SK-N-SH (cell line): ENCODE measurements at regions not wholly inside any gene's neighbourhood (a gene's known extent, or its start where the extent isn't known, plus 50 kb on each side); places are given as distances from the start of the nearest gene placed in this dataset.

Experiments used
- CTCF ChIA-PET: fragments of 300-600, 350-600 bp; formaldehyde crosslinking; extraction: SDS; loops from one replicate; lab custom pipeline; 2021; lab: Yijun Ruan, JAX
- POLR2A ChIA-PET: fragments of 350-600 bp; sonication (Branson Sonifier 250); formaldehyde crosslinking; extraction: SDS; loops from one replicate; lab custom pipeline; 2020; ENCODE audit warnings: antibody characterized with exemption, inconsistent platforms; lab: Yijun Ruan, JAX
- DNase-seq: peaks from one replicate; pipeline ENCODE4 v3.0.0; 2012
- H2AFZ ChIP-seq: fragments of 200-600 bp; sonication (generic); 2 replicates; pipeline ENCODE4 v1.8.1; 2016; ENCODE audit warnings: antibody characterized with exemption, mild to moderate bottlenecking, low read depth
- H3F3A ChIP-seq: fragments of 200-600 bp; sonication (generic); replicated peaks from 2 replicates; pipeline ENCODE3; 2016; ENCODE audit warnings: antibody characterized with exemption, mild to moderate bottlenecking; ENCODE audit not compliant: insufficient read depth
- H3K27ac ChIP-seq, 2 experiments: fragments of 200-500 bp in 1 of 2; fragments of 200-600 bp in 1 of 2; sonication (Bioruptor generic) in 1 of 2; sonication (generic), shearing (Covaris generic) in 1 of 2; 2 replicates each; pipeline versions ENCODE4 v1.5.1 to v1.6.1; 2014 to 2016; ENCODE audit warnings: low read depth in 2 of 2, inconsistent platforms in 1 of 2, low read length in 1 of 2, mild to moderate bottlenecking in 1 of 2, mixed read lengths in 1 of 2
- H3K27me3 ChIP-seq: fragments of 200-600 bp; sonication (generic), shearing (Covaris generic); 2 replicates; pipeline ENCODE4 v1.6.1; 2016; ENCODE audit warnings: mixed run types; ENCODE audit not compliant: insufficient read depth
- H3K36me3 ChIP-seq, 2 experiments: fragments of 200-500 bp in 1 of 2; fragments of 200-600 bp in 1 of 2; sonication (Bioruptor generic) in 1 of 2; sonication (generic) in 1 of 2; replicated peaks in 1 of 2; 2 replicates each; pipeline versions ENCODE3 to v1.5.1; 2014 to 2016; ENCODE audit warnings: low read length in 1 of 2, mild to moderate bottlenecking in 1 of 2; ENCODE audit not compliant: insufficient read depth in 2 of 2, control insufficient read depth in 1 of 2
- H3K4me1 ChIP-seq, 2 experiments: fragments of 200-500 bp in 1 of 2; fragments of 200-600 bp in 1 of 2; sonication (Bioruptor generic) in 1 of 2; sonication (generic), shearing (Covaris generic) in 1 of 2; 2 replicates each; pipeline versions ENCODE4 v1.5.1 to v1.6.1; 2014 to 2016; ENCODE audit warnings: low read depth in 1 of 2, low read length in 1 of 2, mixed run types in 1 of 2; ENCODE audit not compliant: insufficient read depth in 2 of 2, control insufficient read depth in 1 of 2
- H3K4me2 ChIP-seq: fragments of 200-600 bp; sonication (generic), shearing (Covaris generic); 2 replicates; pipeline ENCODE4 v1.6.1; 2017; ENCODE audit warnings: mixed run types
- H3K4me3 ChIP-seq, 2 experiments: fragments of 200-500 bp in 1 of 2; fragments of 200-600 bp in 1 of 2; sonication (Bioruptor generic) in 1 of 2; sonication (generic), shearing (Covaris generic) in 1 of 2; 2 replicates each; pipeline versions ENCODE4 v1.5.1 to v1.8.1; 2014 to 2016; ENCODE audit warnings: low read depth in 2 of 2, inconsistent platforms in 1 of 2, low read length in 1 of 2, mild to moderate bottlenecking in 1 of 2, mixed read lengths in 1 of 2, moderate library complexity in 1 of 2
- H3K79me2 ChIP-seq: fragments of 200-600 bp; sonication (generic); 2 replicates; pipeline ENCODE4 v1.8.1; 2017; ENCODE audit warnings: mild to moderate bottlenecking; ENCODE audit not compliant: insufficient read depth
- H3K9ac ChIP-seq: fragments of 200-600 bp; sonication (generic); 2 replicates; pipeline ENCODE4 v1.6.1; 2017; ENCODE audit warnings: mixed run types
- H3K9me2 ChIP-seq: fragments of 200-600 bp; sonication (generic); 2 replicates; pipeline ENCODE4 v1.6.1; 2017; ENCODE audit warnings: mixed run types
- H3K9me3 ChIP-seq: fragments of 200-600 bp; sonication (generic); 2 replicates; pipeline ENCODE4 v1.6.1; 2017; ENCODE audit warnings: mixed run types, mild to moderate bottlenecking, moderate library complexity
- H4K20me1 ChIP-seq: fragments of 200-600 bp; sonication (generic); 2 replicates; pipeline ENCODE4 v1.6.1; 2017; ENCODE audit warnings: mild to moderate bottlenecking, mixed run types; ENCODE audit not compliant: insufficient read depth
- EP300 ChIP-seq, 2 experiments: IDR thresholded peaks; 2 replicates each; pipeline versions ENCODE4 v1.4.0 to v1.6.1; 2012; ENCODE audit warnings: borderline replicate concordance in 1 of 2, low read depth in 1 of 2, low read length in 1 of 2
- EZH2phosphoT487 ChIP-seq: fragments of 200-600 bp; sonication (generic); IDR thresholded peaks from 2 replicates; pipeline ENCODE4 v1.6.1; 2017; ENCODE audit warnings: low read depth, mixed run types, mild to moderate bottlenecking, antibody characterized with exemption, moderate library complexity, borderline replicate concordance
- FOXM1 ChIP-seq: IDR thresholded peaks from 2 replicates; pipeline ENCODE4 v1.4.0; 2012; ENCODE audit warnings: low read depth, mild to moderate bottlenecking
- GABPA ChIP-seq: IDR thresholded peaks from 2 replicates; pipeline ENCODE4 v1.4.0; 2012; ENCODE audit warnings: low read depth, mild to moderate bottlenecking
- IRF3 ChIP-seq: fragments of 150-350 bp; IDR thresholded peaks from 2 replicates; pipeline ENCODE4 v1.6.1; 2016; ENCODE audit warnings: mild to moderate bottlenecking, low read depth, low read length
- JUND ChIP-seq: IDR thresholded peaks from 2 replicates; pipeline ENCODE4 v1.4.0; 2012
- MEF2A ChIP-seq: IDR thresholded peaks from 2 replicates; pipeline ENCODE4 v1.4.0; 2012; ENCODE audit warnings: low read depth, borderline replicate concordance
- RXRA ChIP-seq: IDR thresholded peaks from 2 replicates; pipeline ENCODE4 v1.4.0; 2012; ENCODE audit warnings: low read depth, mild to moderate bottlenecking, borderline replicate concordance
- SMC3 ChIP-seq: IDR thresholded peaks from 2 replicates; pipeline ENCODE4 v1.6.1; 2012; ENCODE audit warnings: low read depth, low read length, improper control_type of control experiment
- TAF1 ChIP-seq: IDR thresholded peaks from 2 replicates; pipeline ENCODE4 v1.6.1; 2012; ENCODE audit warnings: low read depth, mild to moderate bottlenecking, low read length, moderate library complexity, borderline replicate concordance
- TCF12 ChIP-seq: IDR thresholded peaks from 2 replicates; pipeline ENCODE4 v1.4.0; 2012
- TEAD4 ChIP-seq: IDR thresholded peaks from 2 replicates; pipeline ENCODE4 v1.4.0; 2012; ENCODE audit warnings: mild to moderate bottlenecking, borderline replicate concordance; ENCODE audit not compliant: insufficient read depth
- USF1 ChIP-seq: IDR thresholded peaks from 2 replicates; pipeline ENCODE4 v1.4.0; 2012; ENCODE audit warnings: low read depth, borderline replicate concordance
- USF2 ChIP-seq: fragments of 150-350 bp; IDR thresholded peaks from 2 replicates; pipeline ENCODE4 v1.6.1; 2017; ENCODE audit warnings: antibody characterized with exemption, low read length, low read depth, borderline replicate concordance
- ZBTB33 ChIP-seq: IDR thresholded peaks from 2 replicates; pipeline ENCODE4 v1.4.0; 2012; ENCODE audit warnings: low read depth, borderline replicate concordance
- whole genome bisulfite sequencing: methylation state at CpG from one replicate; pipeline ENCODE4 v1.1.6; 2017; ENCODE audit warnings: low lambda C conversion rate; 5-methylcytosine and 5-hydroxymethylcytosine counted together

GRCh38 chr7:52648872-52649271 is 386.6 kb upstream of the POM121L12 start:
- H3K4me1 ChIP-seq, result no peaks in the 10 kb centered on the region
- no peak overlapping the region for H3K27ac ChIP-seq
- TF ChIP-seq TEAD4, result no peak
- no peak for TF ChIP-seq EZH2phosphoT487
- no peak for TF ChIP-seq USF1
- no peak for TF ChIP-seq MEF2A
- TF ChIP-seq EP300 (IDR thresholded peaks at IDR 0.05; ENCODE audit: borderline replicate concordance in 1 of 2, low read depth in 1 of 2, low read length in 1 of 2), result no peak
- no peak for TF ChIP-seq TAF1
- TF ChIP-seq IRF3, result no peak
- TF ChIP-seq TCF12, result no peak
- TF ChIP-seq GABPA, result no peak
- no peak for TF ChIP-seq RXRA
- TF ChIP-seq SMC3, result no peak
- no peak for TF ChIP-seq USF2
- TF ChIP-seq ZBTB33, result no peak
- TF ChIP-seq JUND, result no peak
- TF ChIP-seq FOXM1, result no peak
- TF ChIP-seq, all 33 proteins: peak for 0
- 19% methylated on average over 1 of the region's 1 CpG for WGBS
- Histone ChIP-seq H4K20me1 (no peaks in the 10 kb centered on the region), H3K36me3 (no peaks in the 10 kb centered on the region), H3F3A (no peaks in the 10 kb centered on the region), H3K9ac (no peak overlapping the region), H3K79me2 (no peaks in the 10 kb centered on the region), H3K9me2 (no peaks in the 10 kb centered on the region), H3K27me3 (no peaks in the 10 kb centered on the region), H2AFZ (no peak overlapping the region), H3K4me2 (no peak overlapping the region), H3K9me3 (peaks cover 9% of the 10 kb centered on the region; the same call in 1 of the 2 replicates), H3K4me3 (no peak overlapping the region)
- DNase-seq, result no peak
- ChIA-PET POLR2A (no interaction called here), CTCF (no interaction called here)
